SKM-1 (cell line): ENCODE measurements at regions not wholly inside any gene's neighbourhood (a gene's known extent, or its start where the extent isn't known, plus 50 kb on each side); places are given as distances from the start of the nearest gene placed in this dataset.
"Not testable (repeated sequence)": the region's sequence is repeated elsewhere in the genome, so short reads cannot be mapped to it uniquely, and the experiment has no call there.

Experiments
- DNase-seq: peaks from one replicate; lab custom pipeline; 2025; ENCODE audit not compliant: unreplicated experiment; lab: John Stamatoyannopoulos, UW

GRCh38 chr2:21821672-21822227, 698.0 kb downstream of the TDRD15 start:
- DNase-seq, result no peak

- DNase-seq, result no peak
Measured at GRCh38 chr2:21822505-21822904, 698.7 kb downstream of the TDRD15 start.

GRCh38 chr2:21833767-21834166, 710.0 kb downstream of the TDRD15 start:
- no peak for DNase-seq

DNA sequence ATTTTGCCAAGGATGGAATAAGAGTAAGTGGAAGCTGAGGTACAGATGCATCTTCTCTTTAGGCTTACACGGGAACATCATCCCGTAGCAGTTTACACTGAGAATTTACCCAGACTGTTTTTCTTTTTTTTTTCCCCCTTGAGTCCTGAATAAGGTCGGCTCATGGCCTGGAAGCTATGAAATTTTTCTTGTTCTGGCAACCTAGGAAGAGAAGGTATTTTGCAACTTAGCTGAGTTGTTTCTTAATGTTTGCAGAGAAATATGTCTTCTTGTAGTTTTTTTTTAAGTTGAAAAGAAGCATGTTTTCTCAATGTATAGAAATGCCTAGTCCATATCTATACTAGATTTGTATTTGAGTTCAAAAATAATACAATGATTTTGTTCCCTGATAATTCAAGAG, 712.5 kb downstream of the TDRD15 start:
- DNase-seq, result no peak

GRCh38 chr2:21836719-21837118, 713.0 kb downstream of the TDRD15 start:
- DNase-seq, result no peak

- no peak for DNase-seq
Measured at GRCh38 chr2:21837168-21837960, 713.6 kb downstream of the TDRD15 start.

GRCh38 chr2:21841341-21841740, 717.6 kb downstream of the TDRD15 start:
- no peak for DNase-seq

GRCh38 chr2:21850367-21850766, 726.6 kb downstream of the TDRD15 start:
- DNase-seq, result not testable (repeated sequence)

GRCh38 chr2:21854938-21855337, 731.2 kb downstream of the TDRD15 start:
- DNase-seq, result no peak

GRCh38 chr2:21856708-21857107, 732.9 kb downstream of the TDRD15 start:
- DNase-seq, result no peak

DNA sequence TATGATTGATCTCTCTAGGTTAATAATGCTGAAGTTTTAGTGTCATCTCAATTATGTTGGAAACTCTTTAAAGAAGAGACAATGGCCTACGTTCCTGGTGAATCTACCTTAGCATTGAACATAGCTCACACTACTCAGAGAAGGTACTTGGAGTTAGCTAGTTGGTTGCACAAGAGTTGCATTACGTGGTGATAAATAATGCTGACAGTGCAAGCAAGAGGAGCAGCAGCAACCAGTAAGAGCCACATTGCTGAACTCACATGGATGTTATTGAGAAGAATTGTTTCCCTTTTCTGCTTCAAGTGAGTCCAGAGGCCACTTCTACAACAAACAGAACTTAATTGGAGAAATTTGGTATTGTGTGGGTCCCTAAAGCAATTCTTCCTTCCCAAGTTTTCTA, 737.1 kb downstream of the TDRD15 start:
- no peak for DNase-seq

DNA sequence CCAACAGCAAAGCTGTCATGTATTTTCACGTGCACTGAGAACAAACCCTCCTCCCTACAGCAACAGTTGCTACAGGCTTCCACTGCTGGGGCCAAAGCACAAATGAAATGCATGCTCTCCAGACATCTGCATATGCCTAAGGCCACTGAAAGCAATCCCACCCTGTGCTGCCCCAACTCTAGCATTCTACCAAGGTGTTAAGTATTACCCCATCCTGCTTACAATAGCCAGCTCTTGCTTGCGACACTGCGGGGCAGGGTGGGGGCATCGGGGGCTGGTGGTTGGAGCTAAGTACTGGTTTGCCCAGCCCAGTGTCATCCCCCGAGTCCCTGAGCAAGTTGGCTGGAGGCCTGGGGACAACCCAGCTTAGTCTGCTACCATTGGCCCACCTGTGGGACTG, 742.5 kb downstream of the TDRD15 start:
- no peak for DNase-seq

GRCh38 chr2:21887881-21888280, 764.1 kb downstream of the TDRD15 start:
- DNase-seq, result no peak

DNA sequence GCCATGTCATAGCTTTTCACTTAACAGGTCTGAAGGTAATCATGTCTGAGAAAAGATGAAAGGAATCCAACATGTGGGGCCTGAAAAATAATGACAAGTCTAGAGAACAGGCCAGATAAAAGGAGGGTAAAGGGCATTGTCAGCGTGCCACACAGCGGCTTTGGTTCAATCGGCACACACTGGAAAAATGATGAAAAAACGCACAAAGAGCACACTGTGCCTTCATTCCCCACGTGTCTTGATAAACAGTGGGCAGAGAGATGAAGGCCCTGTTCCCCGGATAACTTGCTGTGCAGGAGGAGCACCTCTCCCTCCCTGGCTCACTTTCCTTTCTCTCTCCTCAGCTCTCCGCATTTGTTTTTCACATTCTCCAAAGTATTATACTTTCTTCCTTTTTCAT, 766.3 kb downstream of the TDRD15 start:
- DNase-seq, result no peak

DNA sequence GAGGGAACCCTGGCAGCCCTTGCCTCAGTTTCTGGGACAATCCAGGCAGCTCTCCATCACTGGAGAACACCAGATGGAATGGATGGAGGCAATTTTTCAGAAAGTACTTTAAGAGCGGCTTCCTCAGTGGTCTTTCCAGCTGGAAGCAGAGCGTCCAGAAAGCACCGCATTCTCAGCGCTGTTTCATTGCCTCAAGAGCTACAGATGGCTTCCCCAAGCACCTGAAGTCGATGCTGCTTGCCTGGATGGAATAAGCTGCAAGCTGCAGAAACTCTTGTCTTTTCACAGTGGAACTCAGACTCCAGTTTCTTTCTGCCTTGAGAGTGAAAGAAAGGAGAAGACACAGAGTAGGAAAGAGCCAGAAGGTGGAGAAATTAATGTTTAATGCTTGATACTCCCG, 766.9 kb downstream of the TDRD15 start:
- no peak for DNase-seq

DNA sequence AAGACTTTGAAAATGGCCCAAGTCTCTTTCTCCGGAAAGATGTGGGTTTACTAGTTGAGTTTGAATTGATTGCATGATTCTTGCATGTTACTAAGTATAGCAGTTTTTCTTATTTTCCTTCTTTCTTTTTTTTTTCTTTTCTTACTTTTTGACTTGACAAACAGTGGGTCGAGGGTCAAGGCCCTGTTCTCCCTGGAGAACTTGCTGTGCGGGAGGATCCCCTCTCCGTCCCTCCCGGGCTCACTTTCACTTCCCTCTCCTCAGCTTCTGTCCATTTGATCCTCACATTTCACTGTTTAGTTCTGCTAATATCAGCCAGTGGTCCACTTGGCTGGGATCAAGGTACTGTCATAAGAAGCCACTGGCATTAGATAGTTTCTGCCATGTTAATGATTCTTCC, 767.4 kb downstream of the TDRD15 start:
- no peak for DNase-seq

GRCh38 chr2:21892140-21892539, 768.4 kb downstream of the TDRD15 start:
- no peak for DNase-seq

DNA sequence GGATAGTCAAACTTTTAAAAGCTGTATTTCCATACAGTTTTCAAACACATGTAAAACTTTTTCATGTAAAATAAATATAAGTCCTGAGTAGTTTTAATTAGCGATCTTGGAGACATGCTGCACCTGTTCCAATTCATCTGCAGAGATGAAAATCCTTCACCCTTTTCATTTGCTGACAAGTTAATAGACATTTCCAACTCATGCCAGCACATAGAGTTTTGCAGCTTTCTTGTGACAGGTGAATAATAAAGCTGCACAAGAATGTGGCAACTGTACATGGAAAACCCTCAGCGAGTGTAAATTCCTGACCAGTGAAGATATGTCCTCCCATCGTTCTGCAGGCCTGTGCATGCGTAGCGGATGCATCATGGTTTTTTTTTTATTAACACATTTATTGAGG, 771.4 kb downstream of the TDRD15 start:
- DNase-seq, result no peak

DNA sequence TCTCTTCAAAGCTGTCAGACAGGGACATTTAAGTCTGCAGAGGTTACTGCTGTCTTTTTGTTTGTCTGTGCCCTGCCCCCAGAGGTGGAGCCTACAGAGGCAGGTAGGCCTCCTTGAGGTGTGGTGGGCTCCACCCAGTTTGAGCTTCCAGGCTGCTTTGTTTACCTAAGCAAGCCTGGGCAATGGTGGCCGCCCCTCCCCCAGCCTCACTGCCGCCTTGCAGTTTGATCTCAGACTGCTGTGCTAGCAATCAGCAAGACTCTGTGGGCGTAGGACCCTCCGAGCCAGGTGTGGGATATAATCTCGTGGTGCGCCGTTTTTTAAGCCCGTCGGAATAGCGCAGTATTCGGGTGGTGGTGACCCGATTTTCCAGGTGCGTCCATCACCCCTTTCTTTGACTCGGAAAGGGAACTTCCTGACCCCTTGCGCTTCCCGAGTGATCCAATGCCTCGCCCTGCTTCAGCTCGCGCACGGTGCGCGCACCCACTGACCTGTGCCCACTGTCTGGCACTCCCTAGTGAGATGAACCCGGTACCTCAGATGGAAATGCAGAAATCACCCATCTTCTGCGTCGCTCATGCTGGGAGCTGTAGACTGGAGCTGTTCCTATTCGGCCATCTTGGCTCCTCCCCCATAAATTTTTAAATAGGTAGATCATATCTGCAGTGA, 785.1 kb downstream of the TDRD15 start:
- DNase-seq, result not testable (repeated sequence)

- no peak for DNase-seq
Measured at GRCh38 chr2:21910832-21911507, 787.2 kb downstream of the TDRD15 start.

DNA sequence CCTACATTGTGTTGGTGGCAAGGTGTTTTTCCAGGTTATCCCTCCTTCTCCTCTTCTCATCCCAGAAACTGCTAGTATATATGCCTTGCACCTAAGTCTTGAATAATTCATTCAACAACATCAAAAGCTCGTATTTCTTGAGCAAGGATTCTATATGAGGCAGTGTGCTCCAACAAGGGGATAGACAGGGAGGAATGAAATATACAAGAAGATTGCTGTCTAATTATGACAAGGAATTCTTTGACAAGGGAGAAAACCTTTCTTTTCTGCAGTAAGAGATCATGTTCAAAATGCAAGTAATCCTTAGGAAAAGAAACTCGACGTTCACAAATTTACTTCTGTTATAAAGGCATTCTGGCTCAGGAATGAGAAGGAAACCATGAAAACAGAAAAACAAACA, 788.6 kb downstream of the TDRD15 start:
- DNase-seq, result no peak

DNA sequence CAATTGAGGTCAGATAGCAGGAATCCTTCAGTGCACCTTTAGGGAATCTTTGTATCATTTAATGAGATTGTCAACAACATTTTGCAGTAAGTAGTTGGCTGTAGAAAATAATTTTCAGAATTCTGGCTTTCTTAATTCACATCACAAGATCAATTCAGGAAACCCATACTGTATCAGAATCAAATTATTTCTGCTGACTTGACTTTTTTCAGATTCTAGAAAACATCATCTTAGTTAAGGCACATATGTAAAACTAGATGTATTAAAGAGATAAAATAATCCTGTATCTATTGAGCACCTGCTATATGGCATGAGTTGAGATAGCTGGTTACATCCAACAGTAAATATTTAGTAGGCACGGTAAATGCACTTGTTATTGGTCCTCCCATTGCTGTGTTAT, 791.4 kb downstream of the TDRD15 start:
- no peak for DNase-seq
